ENCODE measurements at regions not wholly inside any gene's neighbourhood (a gene's known extent, or its start where the extent isn't known, plus 50 kb on each side); places are given as distances from the start of the nearest gene placed in this dataset.
"Not testable (repeated sequence)": the region's sequence is repeated elsewhere in the genome, so short reads cannot be mapped to it uniquely, and the experiment has no call there.

GRCh38 chr4:103946621-103947268 lies 227.0 kb upstream of the TACR3 start:
- TF ChIP-seq CTCF, EZH2 (IDR thresholded peaks at IDR 0.05): not testable (repeated sequence)

Measured in neural progenitor cell (in vitro differentiated cells).